ENCODE measurements at regions not wholly inside any gene's neighbourhood (a gene's known extent, or its start where the extent isn't known, plus 50 kb on each side); places are given as distances from the start of the nearest gene placed in this dataset.

DNA sequence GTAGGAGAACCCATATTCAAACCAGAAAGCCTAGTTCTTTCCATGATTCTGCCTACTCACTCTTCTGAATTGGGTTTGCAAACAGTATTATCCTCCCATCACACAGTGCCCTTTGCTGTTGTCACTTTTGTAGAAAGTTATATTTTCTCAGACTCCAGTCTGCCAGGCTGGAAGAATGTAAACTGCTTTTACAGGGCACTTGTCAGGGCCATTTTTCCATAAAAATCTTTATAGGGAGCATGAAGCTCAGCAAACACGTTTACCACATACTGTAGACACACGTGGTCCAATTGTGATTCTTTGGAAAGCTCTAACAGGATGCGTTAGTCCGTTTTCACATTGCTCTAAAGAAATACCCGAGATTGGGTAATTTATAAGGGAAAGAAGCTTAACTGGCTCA is 204.0 kb downstream of the KCNN2 start:
- no peak overlapping the region for H3K4me3 Mint-ChIP-seq
- H3K4me1 Mint-ChIP-seq: no peaks in the 10 kb centered on the region
- H3K9me3 ChIP-seq (replicated peaks in 1 of 2; ENCODE audit: control insufficient read depth in 1 of 2, insufficient read depth in 1 of 2, low read length in 2 of 2): peaks cover 3 to 9% of the 10 kb centered on the region in 2 donors
- peaks cover 0 to 24% (median 5%) of the 10 kb centered on the region in 7 donors for H3K9me3 Mint-ChIP-seq
- intact Hi-C loops (cut with micrococcal nuclease): no loop called here
- H3K27ac ChIP-seq (ENCODE audit: low read depth in 1 of 2, low read length in 2 of 2): no peak overlapping the region
- no peak for DNase-seq
- H3K9ac ChIP-seq (ENCODE audit: insufficient read depth, low read length, poor library complexity, severe bottlenecking): no peak overlapping the region
- H3K27me3 ChIP-seq (ENCODE audit: control insufficient read depth in 2 of 2, insufficient read depth in 2 of 2, low read length in 2 of 2): no peaks in the 10 kb centered on the region
- no peak overlapping the region for H2AFZ ChIP-seq (ENCODE audit: insufficient read depth, low read depth, low read length, poor library complexity, severe bottlenecking)
- no peaks in the 10 kb centered on the region for H3K36me3 Mint-ChIP-seq
- no peaks in the 10 kb centered on the region for H3K36me3 ChIP-seq (replicated peaks in 1 of 2; ENCODE audit: control insufficient read depth in 1 of 2, insufficient read depth in 2 of 2, low read length in 2 of 2)
- H4K20me1 ChIP-seq (ENCODE audit: insufficient read depth, low read length): no peaks in the 10 kb centered on the region
- H3K4me1 ChIP-seq (ENCODE audit: control insufficient read depth in 1 of 2, insufficient read depth in 2 of 2, low read length in 2 of 2): no peaks in the 10 kb centered on the region
- TF ChIP-seq, protein P1, sequence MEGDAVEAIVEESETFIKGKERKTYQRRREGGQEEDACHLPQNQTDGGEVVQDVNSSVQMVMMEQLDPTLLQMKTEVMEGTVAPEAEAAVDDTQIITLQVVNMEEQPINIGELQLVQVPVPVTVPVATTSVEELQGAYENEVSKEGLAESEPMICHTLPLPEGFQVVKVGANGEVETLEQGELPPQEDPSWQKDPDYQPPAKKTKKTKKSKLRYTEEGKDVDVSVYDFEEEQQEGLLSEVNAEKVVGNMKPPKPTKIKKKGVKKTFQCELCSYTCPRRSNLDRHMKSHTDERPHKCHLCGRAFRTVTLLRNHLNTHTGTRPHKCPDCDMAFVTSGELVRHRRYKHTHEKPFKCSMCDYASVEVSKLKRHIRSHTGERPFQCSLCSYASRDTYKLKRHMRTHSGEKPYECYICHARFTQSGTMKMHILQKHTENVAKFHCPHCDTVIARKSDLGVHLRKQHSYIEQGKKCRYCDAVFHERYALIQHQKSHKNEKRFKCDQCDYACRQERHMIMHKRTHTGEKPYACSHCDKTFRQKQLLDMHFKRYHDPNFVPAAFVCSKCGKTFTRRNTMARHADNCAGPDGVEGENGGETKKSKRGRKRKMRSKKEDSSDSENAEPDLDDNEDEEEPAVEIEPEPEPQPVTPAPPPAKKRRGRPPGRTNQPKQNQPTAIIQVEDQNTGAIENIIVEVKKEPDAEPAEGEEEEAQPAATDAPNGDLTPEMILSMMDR (IDR thresholded peaks at IDR 0.05): no peak
- WGBS (ENCODE audit: insufficient coverage): 91% methylated on average over 4 of the region's 5 CpGs
- H3K27me3 Mint-ChIP-seq (ENCODE audit: low read depth in 3 of 3): no peaks in the 10 kb centered on the region
- H3K4me3 ChIP-seq (replicated peaks in 1 of 3; ENCODE audit: low read depth in 2 of 3, low read length in 3 of 3): no peak overlapping the region
- H3K79me2 ChIP-seq (ENCODE audit: insufficient read depth, low read length): no peaks in the 10 kb centered on the region
- no peak overlapping the region for H3K4me2 ChIP-seq (replicated peaks; ENCODE audit: extremely low read depth, low read length, poor library complexity, severe bottlenecking)
- no peak overlapping the region for H3K27ac Mint-ChIP-seq

GRCh38 chr5:114565139-114565538 is 203.3 kb downstream of the KCNN2 start:
- H3K4me1 ChIP-seq (ENCODE audit: control insufficient read depth in 1 of 2, insufficient read depth in 2 of 2, low read length in 2 of 2): no peaks in the 10 kb centered on the region
- no CpG with 5 or more reads among the region's 2 CpGs for WGBS (ENCODE audit: insufficient coverage)
- H3K4me3 Mint-ChIP-seq: no peak overlapping the region

More at GRCh38 chr5:114565139-114565538, 203.3 kb downstream of the KCNN2 start:
- Histone ChIP-seq H3K27ac (ENCODE audit: low read depth in 1 of 2, low read length in 2 of 2) (no peak overlapping the region), H3K27me3 (ENCODE audit: control insufficient read depth in 2 of 2, insufficient read depth in 2 of 2, low read length in 2 of 2) (no peaks in the 10 kb centered on the region), H3K4me3 (replicated peaks in 1 of 3; ENCODE audit: low read depth in 2 of 3, low read length in 3 of 3) (no peak overlapping the region), H3K9ac (ENCODE audit: insufficient read depth, low read length, poor library complexity, severe bottlenecking) (no peak overlapping the region), H3K36me3 (replicated peaks in 1 of 2; ENCODE audit: control insufficient read depth in 1 of 2, insufficient read depth in 2 of 2, low read length in 2 of 2) (no peaks in the 10 kb centered on the region), H3K4me2 (replicated peaks; ENCODE audit: extremely low read depth, low read length, poor library complexity, severe bottlenecking) (no peak overlapping the region), H3K9me3 (replicated peaks in 1 of 2; ENCODE audit: control insufficient read depth in 1 of 2, insufficient read depth in 1 of 2, low read length in 2 of 2) (peaks cover 3 to 9% of the 10 kb centered on the region in 2 donors), H2AFZ (ENCODE audit: insufficient read depth, low read depth, low read length, poor library complexity, severe bottlenecking) (no peak overlapping the region), H4K20me1 (ENCODE audit: insufficient read depth, low read length) (no peaks in the 10 kb centered on the region), H3K79me2 (ENCODE audit: insufficient read depth, low read length) (no peaks in the 10 kb centered on the region)
- TF ChIP-seq, protein P1 (IDR thresholded peaks at IDR 0.05): no peak
- DNase-seq: no peak
- H3K9me3 Mint-ChIP-seq: peaks cover 0 to 24% (median 5%) of the 10 kb centered on the region in 7 donors
- no peak overlapping the region for H3K27ac Mint-ChIP-seq
- H3K27me3 Mint-ChIP-seq (ENCODE audit: low read depth in 3 of 3): no peaks in the 10 kb centered on the region
- intact Hi-C loops (cut with micrococcal nuclease): no loop called here
- H3K36me3 Mint-ChIP-seq: no peaks in the 10 kb centered on the region
- no peaks in the 10 kb centered on the region for H3K4me1 Mint-ChIP-seq
